Thoracic aorta (tissue), 2 donors: ENCODE measurements at regions not wholly inside any gene's neighbourhood (a gene's known extent, or its start where the extent isn't known, plus 50 kb on each side); places are given as distances from the start of the nearest gene placed in this dataset.

Source experiments
- ATAC-seq: fragments of 150-250 bp; one replicate; pipeline ENCODE4 v1.8.0; 2017; ENCODE audit warnings: low read depth; ENCODE audit not compliant: insufficient number of reproducible peaks, low FRiP score
- DNase-seq: peaks from one replicate; pipeline ENCODE4 v3.0.0-alpha.2; 2020; ENCODE audit warnings: low spot score
- H3K27ac ChIP-seq, 2 donors: fragments of 200-600 bp; sonication (generic); 1 replicate in 1 of 2; 2 replicates in 1 of 2; pipeline ENCODE4 v1.5.1; 2016; ENCODE audit warnings: mild to moderate bottlenecking in 2 of 2, moderate library complexity in 2 of 2
- H3K27me3 ChIP-seq: fragments of 200-600 bp; sonication (generic); replicated peaks from 2 replicates; pipeline ENCODE4 v1.6.0; 2016; ENCODE audit warnings: mild to moderate bottlenecking; ENCODE audit not compliant: insufficient read depth
- H3K36me3 ChIP-seq: fragments of 200-600 bp; sonication (generic); one replicate; pipeline ENCODE4 v1.5.1; 2016
- H3K4me1 ChIP-seq, 2 donors: fragments of 200-600 bp; sonication (generic); 1 replicate in 1 of 2; 2 replicates in 1 of 2; pipeline versions ENCODE4 v1.5.1 to v1.6.0; 2016; ENCODE audit warnings: low read depth in 2 of 2, mild to moderate bottlenecking in 1 of 2; ENCODE audit not compliant: control insufficient read depth in 1 of 2
- H3K4me3 ChIP-seq: fragments of 200-600 bp; sonication (generic); 2 replicates; pipeline ENCODE4 v1.5.1; 2016; ENCODE audit warnings: mild to moderate bottlenecking
- H3K9me3 ChIP-seq: fragments of 200-600 bp; sonication (generic); 2 replicates; pipeline ENCODE4 v1.5.1; 2016
- CTCF ChIP-seq: fragments of 200-600 bp; sonication (generic); IDR thresholded peaks from one replicate; pipeline ENCODE4 v1.5.1; 2019; ENCODE audit warnings: antibody characterized with exemption

GRCh38 chr3:147773116-147773630 is 364.0 kb downstream of the ZIC1 start:
- no peaks in the 10 kb centered on the region for H3K4me1 ChIP-seq
- H3K27ac ChIP-seq, result no peak overlapping the region
- ATAC-seq, result no peak
- TF ChIP-seq CTCF, result no peak
- H3K36me3 ChIP-seq, result no peaks in the 10 kb centered on the region
- no peak overlapping the region for H3K4me3 ChIP-seq
- no peaks in the 10 kb centered on the region for H3K9me3 ChIP-seq
- H3K27me3 ChIP-seq, result no peaks in the 10 kb centered on the region
- DNase-seq, result no peak

- DNase-seq, result no peak
Measured at GRCh38 chr3:147775411-147775810, 366.2 kb downstream of the ZIC1 start.

GRCh38 chr3:147775816-147776530 is 366.8 kb downstream of the ZIC1 start:
- no peaks in the 10 kb centered on the region for H3K9me3 ChIP-seq
- TF ChIP-seq CTCF, result no peak
- no peak overlapping the region for H3K4me3 ChIP-seq
- no peak overlapping the region for H3K27ac ChIP-seq
- DNase-seq, result no peak
- ATAC-seq, result no peak
- H3K4me1 ChIP-seq, result no peaks in the 10 kb centered on the region
- H3K36me3 ChIP-seq, result no peaks in the 10 kb centered on the region
- no peaks in the 10 kb centered on the region for H3K27me3 ChIP-seq

More at GRCh38 chr3:147775411-147775810, 366.2 kb downstream of the ZIC1 start:
- no peaks in the 10 kb centered on the region for H3K9me3 ChIP-seq
- H3K27me3 ChIP-seq, result no peaks in the 10 kb centered on the region
- no peak for TF ChIP-seq CTCF
- no peak overlapping the region for H3K27ac ChIP-seq
- H3K36me3 ChIP-seq, result no peaks in the 10 kb centered on the region
- no peak overlapping the region for H3K4me3 ChIP-seq
- H3K4me1 ChIP-seq, result no peaks in the 10 kb centered on the region
- ATAC-seq, result no peak

- H3K27me3 ChIP-seq, result no peaks in the 10 kb centered on the region
- no peaks in the 10 kb centered on the region for H3K4me1 ChIP-seq
- ATAC-seq (no peak), DNase-seq (no peak)
- H3K9me3 ChIP-seq, result no peaks in the 10 kb centered on the region
- H3K4me3 ChIP-seq, result no peak overlapping the region
- no peaks in the 10 kb centered on the region for H3K36me3 ChIP-seq
- TF ChIP-seq CTCF, result no peak
- no peak overlapping the region for H3K27ac ChIP-seq
Measured at GRCh38 chr3:147793841-147794240, 384.7 kb downstream of the ZIC1 start.

GRCh38 chr3:147794596-147794995 is 385.4 kb downstream of the ZIC1 start:
- TF ChIP-seq CTCF, result no peak
- no peak for ATAC-seq
- H3K27ac ChIP-seq, result no peak overlapping the region
- no peak overlapping the region for H3K4me3 ChIP-seq
- no peak for DNase-seq
- H3K9me3 ChIP-seq, result no peaks in the 10 kb centered on the region
- no peaks in the 10 kb centered on the region for H3K4me1 ChIP-seq
- no peaks in the 10 kb centered on the region for H3K27me3 ChIP-seq
- H3K36me3 ChIP-seq, result no peaks in the 10 kb centered on the region
